T-helper 1 cell treated with Interleukin-12 subunit alpha and Interleukin-12 subunit beta and Interleukin-4 antibody, amounts not matched to agents 30 μg/mL and 1 μg/mL, for 36 hours (primary cell): ENCODE measurements at regions not wholly inside any gene's neighbourhood (a gene's known extent, or its start where the extent isn't known, plus 50 kb on each side); places are given as distances from the start of the nearest gene placed in this dataset.
"Not testable (repeated sequence)": the region's sequence is repeated elsewhere in the genome, so short reads cannot be mapped to it uniquely, and the experiment has no call there.

Experiments used
- H3K27ac Mint-ChIP-seq: one replicate; pipeline ENCODE4 v1.8.0; 2021; ENCODE audit warnings: mild to moderate bottlenecking, mixed read lengths
- H3K27me3 Mint-ChIP-seq: one replicate; pipeline ENCODE4 v1.8.0; 2021; ENCODE audit warnings: low read depth, mixed read lengths
- H3K36me3 Mint-ChIP-seq: one replicate; pipeline ENCODE4 v1.8.0; 2021; ENCODE audit warnings: low read depth, mixed read lengths
- H3K4me1 Mint-ChIP-seq: one replicate; pipeline ENCODE4 v1.8.0; 2021; ENCODE audit warnings: low read depth, mixed read lengths
- H3K4me3 Mint-ChIP-seq: one replicate; pipeline ENCODE4 v1.8.0; 2021; ENCODE audit warnings: mild to moderate bottlenecking, moderate library complexity, mixed read lengths
- H3K9me3 Mint-ChIP-seq: one replicate; pipeline ENCODE4 v1.8.0; 2021; ENCODE audit warnings: mixed read lengths

DNA sequence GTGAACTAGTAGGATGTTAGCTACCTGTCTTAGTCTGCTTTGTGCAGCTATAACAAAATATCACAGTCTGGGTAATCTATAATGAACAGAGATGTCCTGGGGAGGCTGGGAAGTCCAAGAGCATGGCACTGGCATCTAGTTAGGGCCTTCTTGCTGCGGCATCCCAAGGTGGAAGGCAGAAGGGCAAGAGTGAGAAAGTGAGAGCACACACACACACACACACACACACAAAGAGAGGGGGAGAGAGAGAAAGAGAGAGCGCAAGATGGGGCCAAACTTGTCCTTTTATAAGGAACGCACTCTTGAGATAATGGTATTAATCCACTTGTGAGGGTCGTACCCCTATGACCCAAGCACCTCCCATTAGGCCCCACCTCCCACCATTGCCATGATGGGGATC, 4423.6 kb upstream of the TPTE start:
- not testable (repeated sequence) for H3K27ac Mint-ChIP-seq, H3K27me3 Mint-ChIP-seq, H3K9me3 Mint-ChIP-seq, H3K4me1 Mint-ChIP-seq, H3K36me3 Mint-ChIP-seq, H3K4me3 Mint-ChIP-seq

DNA sequence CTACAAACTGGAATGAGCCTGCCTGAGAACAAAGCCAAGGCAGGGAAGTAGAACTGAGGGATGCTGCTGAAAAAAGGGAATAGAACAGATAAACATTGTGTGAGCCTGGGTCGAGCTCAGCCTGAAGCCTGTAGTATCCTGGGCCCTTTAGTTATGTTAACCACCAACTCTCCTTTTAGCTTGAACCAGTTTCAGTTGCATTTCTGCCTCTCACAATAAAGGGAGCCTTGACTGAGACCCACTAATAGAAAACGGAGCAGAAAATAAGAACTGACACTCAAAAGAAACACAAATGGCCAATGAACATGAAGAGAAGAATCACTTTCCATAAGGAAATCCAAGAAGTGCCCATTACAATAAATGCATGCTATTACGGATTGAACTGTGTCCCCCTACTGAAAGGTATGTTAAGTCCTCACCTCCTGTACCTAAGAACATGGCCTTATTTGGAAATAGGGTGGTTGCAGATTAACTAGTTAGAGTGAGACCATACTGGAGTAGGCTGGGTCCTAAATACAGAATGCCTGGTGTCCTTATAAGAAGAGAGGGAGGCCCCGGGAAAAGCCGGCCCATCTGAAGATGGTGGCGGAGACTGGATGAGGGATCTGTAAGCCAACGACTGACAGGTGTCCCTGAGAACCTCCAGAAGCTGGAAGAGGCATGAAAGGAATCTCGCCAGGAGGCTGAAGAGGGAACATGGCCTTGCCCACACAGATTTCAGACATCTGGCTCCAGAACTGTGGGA, 4423.0 kb upstream of the TPTE start:
- H3K4me1 Mint-ChIP-seq, H3K27ac Mint-ChIP-seq, H3K36me3 Mint-ChIP-seq, H3K9me3 Mint-ChIP-seq, H3K4me3 Mint-ChIP-seq, H3K27me3 Mint-ChIP-seq: not testable (repeated sequence)

DNA sequence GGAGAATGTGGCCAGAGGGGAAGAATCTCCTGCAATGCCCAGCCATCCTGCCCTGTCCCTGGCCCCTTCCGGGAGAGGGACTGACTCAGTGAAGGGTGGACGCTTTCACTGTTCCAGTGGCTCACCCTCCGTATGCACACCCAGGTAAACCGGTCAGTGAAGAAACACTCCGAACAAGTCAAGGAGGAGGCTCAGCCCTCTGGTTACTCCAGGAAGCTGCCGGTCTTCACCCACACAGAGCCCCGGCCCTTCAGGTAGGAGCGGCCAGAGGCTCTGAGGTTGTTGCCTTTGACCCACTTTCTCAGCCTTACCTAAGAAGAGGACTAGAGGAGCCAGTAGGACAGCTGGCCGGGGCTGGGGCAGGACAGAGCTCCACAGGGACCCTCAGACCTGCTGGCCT, 4419.8 kb upstream of the TPTE start:
- H3K27ac Mint-ChIP-seq, H3K36me3 Mint-ChIP-seq, H3K4me1 Mint-ChIP-seq, H3K27me3 Mint-ChIP-seq, H3K9me3 Mint-ChIP-seq, H3K4me3 Mint-ChIP-seq: not testable (repeated sequence)

DNA sequence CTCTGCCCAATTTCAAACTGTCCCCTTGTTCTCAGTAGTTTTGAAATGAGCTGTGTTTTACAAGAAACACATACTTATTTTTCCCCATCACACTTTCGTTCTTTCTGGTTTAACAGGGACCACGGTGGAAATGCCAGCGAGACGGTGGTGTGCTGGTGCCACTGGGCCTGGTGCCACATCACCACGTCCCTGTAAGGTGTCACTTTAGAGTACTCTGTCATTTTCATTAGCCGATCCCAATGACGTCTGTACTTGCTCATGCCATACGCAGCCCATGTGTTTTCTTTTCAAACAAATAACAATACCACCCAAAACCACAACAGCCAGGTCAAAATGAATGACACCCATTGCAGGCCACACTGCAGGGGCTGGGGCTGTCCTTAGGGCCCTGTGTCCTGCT, 4416.8 kb upstream of the TPTE start:
- not testable (repeated sequence) for H3K9me3 Mint-ChIP-seq, H3K4me1 Mint-ChIP-seq, H3K4me3 Mint-ChIP-seq, H3K36me3 Mint-ChIP-seq, H3K27me3 Mint-ChIP-seq, H3K27ac Mint-ChIP-seq

DNA sequence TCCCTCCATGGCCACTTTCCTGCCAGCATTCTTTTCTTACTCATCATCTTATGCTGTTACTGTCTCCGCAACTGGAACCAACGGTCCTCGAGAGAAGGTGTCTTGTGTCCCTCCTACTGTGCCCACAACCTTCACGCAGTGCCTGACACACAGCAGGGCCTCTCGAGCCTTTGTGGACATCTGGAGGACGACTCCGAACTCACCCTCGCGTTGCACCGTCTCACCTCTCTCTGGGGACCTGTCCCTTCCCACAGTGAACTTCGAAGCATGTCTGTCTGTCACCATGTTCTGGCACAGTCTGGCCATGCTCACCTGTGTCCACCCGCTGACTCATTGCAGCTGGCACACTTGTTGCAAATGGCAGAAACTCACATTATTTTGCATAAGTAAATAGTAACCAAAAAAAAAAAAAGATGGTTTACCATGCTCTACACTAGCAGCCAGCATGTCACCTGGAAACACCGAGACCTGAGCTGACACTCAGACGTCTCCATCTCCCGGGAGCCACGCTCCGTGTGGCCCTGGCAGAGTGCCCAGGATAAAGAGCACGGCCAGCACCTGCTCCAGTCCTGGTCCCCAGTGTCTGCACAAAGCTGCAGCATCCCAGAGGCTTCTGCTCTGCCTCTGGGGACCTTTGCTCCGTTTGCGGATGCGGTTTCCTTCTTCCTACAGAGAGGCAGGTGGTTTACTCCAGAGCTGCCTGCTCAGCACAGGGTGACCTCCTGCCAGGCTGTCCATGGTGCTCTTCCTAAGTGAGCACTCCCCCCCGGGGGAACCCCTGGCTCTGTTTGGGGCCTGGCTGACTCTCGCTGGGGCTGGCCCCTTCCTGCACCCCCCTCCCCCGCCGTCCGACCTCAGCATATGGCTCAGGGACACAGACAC, 4414.5 kb upstream of the TPTE start:
- not testable (repeated sequence) for H3K4me1 Mint-ChIP-seq, H3K9me3 Mint-ChIP-seq, H3K27me3 Mint-ChIP-seq, H3K27ac Mint-ChIP-seq, H3K36me3 Mint-ChIP-seq, H3K4me3 Mint-ChIP-seq

DNA sequence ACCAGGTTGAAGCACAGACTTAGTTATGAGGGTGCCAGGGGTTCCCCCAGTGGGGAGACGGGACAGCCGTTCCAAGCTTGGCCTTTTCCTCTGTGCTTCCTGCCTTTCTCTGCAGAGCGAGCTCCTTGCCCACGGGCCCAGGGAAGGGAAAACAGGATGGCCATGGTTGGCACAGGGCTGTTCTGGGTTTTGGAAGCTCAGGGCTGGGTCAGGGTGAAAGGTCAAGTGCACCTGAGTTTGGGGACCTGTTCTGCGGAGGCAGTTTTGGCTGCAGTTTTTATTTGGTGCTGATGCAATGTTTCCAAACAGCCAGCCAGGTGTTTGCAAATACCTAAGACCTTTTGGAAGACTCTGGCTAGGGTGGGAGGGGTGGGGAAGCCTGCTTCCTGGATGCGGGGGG, 4412.5 kb upstream of the TPTE start:
- H3K27ac Mint-ChIP-seq, H3K36me3 Mint-ChIP-seq, H3K9me3 Mint-ChIP-seq, H3K4me3 Mint-ChIP-seq, H3K27me3 Mint-ChIP-seq, H3K4me1 Mint-ChIP-seq: not testable (repeated sequence)

DNA sequence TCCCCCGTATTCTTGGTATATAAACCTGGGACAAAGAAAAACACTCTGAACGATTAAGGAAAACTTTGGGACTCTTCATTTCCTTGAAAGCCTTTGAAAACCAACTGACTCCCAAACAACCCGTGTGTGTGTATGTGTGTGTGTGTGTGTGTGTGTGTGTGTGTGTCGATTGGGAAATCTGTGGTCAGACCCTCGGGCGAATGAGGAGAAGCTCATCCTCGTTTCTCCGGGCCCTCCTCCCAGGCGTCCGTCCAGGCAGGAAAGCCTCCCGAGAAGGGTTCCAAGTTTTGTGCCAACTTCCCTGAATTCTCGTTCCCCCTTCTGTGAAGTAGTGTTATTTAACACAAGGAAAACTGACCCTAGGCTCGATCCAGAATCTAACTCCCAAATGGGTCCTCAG, 4411.6 kb upstream of the TPTE start:
- not testable (repeated sequence) for H3K9me3 Mint-ChIP-seq, H3K27me3 Mint-ChIP-seq, H3K4me1 Mint-ChIP-seq, H3K27ac Mint-ChIP-seq, H3K4me3 Mint-ChIP-seq, H3K36me3 Mint-ChIP-seq

DNA sequence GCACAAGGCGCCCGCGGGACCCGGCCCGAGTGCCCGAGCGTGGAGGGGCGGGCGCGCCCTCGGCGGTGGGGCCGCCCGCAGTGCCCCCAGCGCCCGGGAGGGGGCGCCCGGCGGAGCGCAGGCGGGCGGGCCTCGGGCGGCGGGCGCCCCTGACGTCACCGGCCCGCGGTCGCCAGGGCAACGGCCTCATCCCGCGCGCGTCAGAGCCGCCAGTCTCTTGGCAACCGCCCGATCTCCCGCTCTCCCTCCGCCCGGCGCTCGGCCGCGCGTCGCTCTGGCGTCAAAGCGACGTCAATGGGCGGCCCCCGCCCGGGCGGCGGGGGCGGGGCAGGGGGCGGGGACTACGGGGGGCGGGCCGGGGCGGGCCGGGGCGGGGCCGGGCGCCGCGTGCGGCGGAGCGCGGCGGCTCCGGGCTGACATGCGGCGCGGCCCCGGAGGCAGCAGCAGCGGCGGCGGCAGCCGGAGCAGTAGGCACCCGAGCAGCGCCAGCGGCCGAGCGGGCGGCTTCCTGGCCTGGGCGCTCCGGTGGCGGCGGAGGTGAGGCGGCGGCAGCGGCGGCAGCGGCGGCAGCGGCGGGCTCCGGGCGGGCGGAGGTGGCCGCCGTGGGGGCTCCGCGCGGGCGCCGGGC, 4410.6 kb upstream of the TPTE start:
- not testable (repeated sequence) for H3K27me3 Mint-ChIP-seq, H3K4me3 Mint-ChIP-seq, H3K36me3 Mint-ChIP-seq, H3K4me1 Mint-ChIP-seq, H3K27ac Mint-ChIP-seq, H3K9me3 Mint-ChIP-seq

DNA sequence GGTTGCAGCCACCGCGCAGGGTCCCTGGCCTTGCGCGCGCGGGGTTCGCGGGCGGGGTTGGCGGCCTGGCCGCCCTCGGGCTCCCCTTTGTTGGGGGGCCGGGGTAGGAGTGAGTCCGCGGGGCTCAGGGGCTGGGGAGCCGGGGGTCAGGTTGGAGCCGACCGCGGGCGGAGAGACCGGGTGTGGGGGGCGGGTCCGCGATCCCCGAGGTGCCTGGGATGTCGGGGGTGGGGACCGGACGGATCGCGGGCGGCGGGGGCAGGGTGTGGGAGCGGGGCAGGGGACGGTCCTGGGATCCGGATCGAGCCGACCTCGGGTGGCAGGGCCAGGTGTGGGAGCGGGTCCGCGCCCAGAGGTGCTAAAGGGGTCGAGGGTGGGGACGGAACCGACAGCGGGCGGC, 4410.0 kb upstream of the TPTE start:
- H3K4me3 Mint-ChIP-seq, H3K27me3 Mint-ChIP-seq, H3K4me1 Mint-ChIP-seq, H3K9me3 Mint-ChIP-seq, H3K27ac Mint-ChIP-seq, H3K36me3 Mint-ChIP-seq: not testable (repeated sequence)

DNA sequence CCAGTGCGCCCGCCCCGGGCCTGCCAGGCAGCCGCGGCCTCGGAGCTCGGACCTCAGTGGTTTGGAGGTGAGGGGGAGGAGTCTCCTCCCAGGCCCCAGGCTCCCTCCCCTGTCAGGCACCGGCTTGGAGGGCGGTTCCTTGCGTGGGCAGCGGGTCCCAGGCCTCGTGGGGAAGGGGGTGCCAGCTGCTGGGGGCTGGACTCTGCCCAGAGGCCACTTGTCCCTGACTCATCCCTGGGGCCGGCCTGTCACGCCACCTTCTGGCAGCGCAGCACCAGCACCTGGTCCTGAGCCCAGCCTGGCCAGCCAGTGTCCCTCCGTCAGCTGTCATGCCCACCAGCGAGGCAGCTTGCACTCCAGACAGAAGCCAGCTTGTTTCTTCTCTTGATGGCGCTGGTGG, 4403.0 kb upstream of the TPTE start:
- not testable (repeated sequence) for H3K27me3 Mint-ChIP-seq, H3K27ac Mint-ChIP-seq, H3K4me1 Mint-ChIP-seq, H3K36me3 Mint-ChIP-seq, H3K9me3 Mint-ChIP-seq, H3K4me3 Mint-ChIP-seq

DNA sequence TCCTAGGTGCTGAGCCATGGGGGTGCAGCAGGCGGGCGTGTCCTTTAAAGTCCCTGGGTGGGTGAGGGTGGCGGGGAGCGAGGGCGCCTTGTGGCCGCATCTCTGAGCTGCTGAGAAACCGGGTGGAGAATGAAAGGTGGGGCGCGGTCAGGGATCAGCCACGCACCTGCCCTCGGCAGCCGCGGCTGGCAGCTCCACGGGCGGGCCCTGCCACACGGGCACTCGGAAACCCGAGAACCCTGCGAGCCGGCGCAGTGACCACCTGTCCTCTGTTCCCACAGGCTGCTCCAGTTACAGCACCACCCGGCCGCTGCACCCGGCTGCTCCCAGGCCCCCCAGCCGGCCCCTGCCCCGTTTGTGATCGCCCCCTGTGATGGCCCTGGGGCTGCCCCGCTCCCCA, 4400.5 kb upstream of the TPTE start:
- not testable (repeated sequence) for H3K27me3 Mint-ChIP-seq, H3K4me1 Mint-ChIP-seq, H3K36me3 Mint-ChIP-seq, H3K27ac Mint-ChIP-seq, H3K9me3 Mint-ChIP-seq, H3K4me3 Mint-ChIP-seq

DNA sequence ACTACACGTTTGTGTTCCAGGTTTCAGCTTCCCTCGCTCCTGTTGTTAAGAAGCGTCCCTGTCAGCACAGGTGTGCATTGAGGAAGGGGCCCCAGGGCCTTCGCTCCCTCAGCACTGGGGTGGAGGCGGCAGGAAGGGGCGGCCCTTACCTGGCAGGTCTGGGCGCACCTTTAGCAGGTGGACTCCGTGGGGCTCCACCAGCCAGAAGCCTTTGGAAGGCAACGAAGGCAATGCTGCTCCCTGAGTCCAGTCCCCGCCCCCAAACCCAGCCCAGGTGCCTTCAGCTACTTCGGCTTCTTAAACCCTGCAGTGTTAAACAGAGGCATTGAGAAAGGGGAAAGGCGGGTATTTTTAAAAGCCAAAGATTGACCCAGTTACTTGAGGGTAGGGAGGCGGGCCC, 4398.8 kb upstream of the TPTE start:
- not testable (repeated sequence) for H3K27ac Mint-ChIP-seq, H3K4me1 Mint-ChIP-seq, H3K9me3 Mint-ChIP-seq, H3K4me3 Mint-ChIP-seq, H3K27me3 Mint-ChIP-seq, H3K36me3 Mint-ChIP-seq

DNA sequence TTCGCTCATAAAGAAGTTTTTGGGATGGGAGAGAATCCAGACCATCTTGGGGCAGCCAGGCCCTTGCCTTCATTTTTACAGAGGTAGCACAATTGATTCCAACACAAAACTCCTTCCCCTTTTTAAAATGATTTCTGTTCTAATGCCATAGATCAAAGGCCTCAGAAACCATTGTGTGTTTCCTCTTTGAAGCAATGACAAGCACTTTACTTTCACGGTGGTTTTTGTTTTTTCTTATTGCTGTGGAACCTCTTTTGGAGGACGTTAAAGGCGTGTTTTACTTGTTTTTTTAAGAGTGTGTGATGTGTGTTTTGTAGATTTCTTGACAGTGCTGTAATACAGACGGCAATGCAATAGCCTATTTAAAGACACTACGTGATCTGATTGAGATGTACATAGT, 4398.2 kb upstream of the TPTE start:
- H3K4me1 Mint-ChIP-seq, H3K27ac Mint-ChIP-seq, H3K4me3 Mint-ChIP-seq, H3K9me3 Mint-ChIP-seq, H3K27me3 Mint-ChIP-seq, H3K36me3 Mint-ChIP-seq: not testable (repeated sequence)

DNA sequence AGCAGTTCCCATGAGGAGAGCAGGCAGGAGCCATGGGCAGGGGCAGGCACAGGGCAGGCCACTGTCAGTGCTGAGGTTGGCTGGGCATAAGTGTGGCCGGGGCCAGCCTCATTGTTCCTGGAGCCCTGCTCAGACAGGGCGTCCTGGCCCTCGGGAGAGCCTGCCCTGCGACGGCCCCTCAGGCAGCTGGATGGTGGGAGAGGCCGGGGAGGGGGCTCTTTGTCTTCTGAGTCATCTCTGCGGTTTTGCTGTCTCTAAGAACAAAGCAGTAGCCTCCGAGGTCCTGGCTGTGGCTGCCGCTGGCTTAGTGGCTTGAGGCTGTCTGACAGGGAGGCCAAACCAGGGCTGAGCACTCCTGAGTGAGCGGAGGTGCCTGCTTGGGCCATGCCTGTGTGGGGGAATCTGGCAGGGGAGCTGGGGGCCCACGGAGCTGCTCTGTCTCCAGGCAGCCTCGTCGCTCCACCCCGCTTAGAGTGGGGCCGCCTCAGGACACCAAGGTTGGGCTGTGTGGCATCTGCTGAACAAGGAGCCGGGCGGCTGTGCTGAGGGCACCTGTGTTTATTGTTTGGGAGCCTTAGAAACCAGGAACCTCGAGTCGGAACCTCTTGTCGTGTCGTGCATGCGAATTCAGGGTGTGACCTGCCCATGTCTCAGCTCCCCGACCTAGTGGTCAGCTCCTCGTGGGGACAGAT, 4395.7 kb upstream of the TPTE start:
- not testable (repeated sequence) for H3K4me3 Mint-ChIP-seq, H3K36me3 Mint-ChIP-seq, H3K4me1 Mint-ChIP-seq, H3K9me3 Mint-ChIP-seq, H3K27me3 Mint-ChIP-seq, H3K27ac Mint-ChIP-seq
